Epithelial cell of proximal tubule (primary cell): ENCODE measurements at regions not wholly inside any gene's neighbourhood (a gene's known extent, or its start where the extent isn't known, plus 50 kb on each side); places are given as distances from the start of the nearest gene placed in this dataset.

Source experiments
- DNase-seq: peaks from one replicate; pipeline ENCODE4 v3.0.0-alpha.2; 2011; ENCODE audit warnings: low read depth
- H3K4me3 ChIP-seq: 2 replicates; pipeline ENCODE4 v1.5.1; 2011; ENCODE audit warnings: low read depth, mild to moderate bottlenecking, low read length
- TF ChIP-seq, protein P1 (sequence below): conservative IDR thresholded peaks from 2 replicates; pipeline ENCODE4 v1.5.1; 2012; ENCODE audit warnings: low read depth, mild to moderate bottlenecking, low read length

DNA sequence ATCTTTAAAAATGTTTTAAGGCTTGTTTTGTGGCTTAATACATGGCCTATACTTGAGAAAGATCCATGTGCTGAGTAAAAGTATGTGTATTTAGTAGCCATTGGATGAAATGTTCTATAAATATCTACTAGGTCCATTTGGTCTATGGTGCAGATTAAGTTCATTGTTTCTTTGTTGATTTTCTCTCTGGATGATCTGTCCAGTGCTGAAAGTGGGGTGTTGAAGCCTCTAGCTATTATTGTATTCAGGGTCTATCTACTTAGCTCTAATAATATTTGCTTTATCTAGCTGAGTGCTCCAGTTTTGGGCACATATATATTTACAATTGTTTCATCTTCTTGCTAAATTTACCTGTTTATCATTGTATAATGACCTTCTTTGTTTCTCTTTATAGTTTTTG, 272.2 kb upstream of the NR4A3 start:
- H3K4me3 ChIP-seq, result no peak overlapping the region
- no peak for DNase-seq
- TF ChIP-seq, protein P1, sequence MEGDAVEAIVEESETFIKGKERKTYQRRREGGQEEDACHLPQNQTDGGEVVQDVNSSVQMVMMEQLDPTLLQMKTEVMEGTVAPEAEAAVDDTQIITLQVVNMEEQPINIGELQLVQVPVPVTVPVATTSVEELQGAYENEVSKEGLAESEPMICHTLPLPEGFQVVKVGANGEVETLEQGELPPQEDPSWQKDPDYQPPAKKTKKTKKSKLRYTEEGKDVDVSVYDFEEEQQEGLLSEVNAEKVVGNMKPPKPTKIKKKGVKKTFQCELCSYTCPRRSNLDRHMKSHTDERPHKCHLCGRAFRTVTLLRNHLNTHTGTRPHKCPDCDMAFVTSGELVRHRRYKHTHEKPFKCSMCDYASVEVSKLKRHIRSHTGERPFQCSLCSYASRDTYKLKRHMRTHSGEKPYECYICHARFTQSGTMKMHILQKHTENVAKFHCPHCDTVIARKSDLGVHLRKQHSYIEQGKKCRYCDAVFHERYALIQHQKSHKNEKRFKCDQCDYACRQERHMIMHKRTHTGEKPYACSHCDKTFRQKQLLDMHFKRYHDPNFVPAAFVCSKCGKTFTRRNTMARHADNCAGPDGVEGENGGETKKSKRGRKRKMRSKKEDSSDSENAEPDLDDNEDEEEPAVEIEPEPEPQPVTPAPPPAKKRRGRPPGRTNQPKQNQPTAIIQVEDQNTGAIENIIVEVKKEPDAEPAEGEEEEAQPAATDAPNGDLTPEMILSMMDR, result no peak

DNA sequence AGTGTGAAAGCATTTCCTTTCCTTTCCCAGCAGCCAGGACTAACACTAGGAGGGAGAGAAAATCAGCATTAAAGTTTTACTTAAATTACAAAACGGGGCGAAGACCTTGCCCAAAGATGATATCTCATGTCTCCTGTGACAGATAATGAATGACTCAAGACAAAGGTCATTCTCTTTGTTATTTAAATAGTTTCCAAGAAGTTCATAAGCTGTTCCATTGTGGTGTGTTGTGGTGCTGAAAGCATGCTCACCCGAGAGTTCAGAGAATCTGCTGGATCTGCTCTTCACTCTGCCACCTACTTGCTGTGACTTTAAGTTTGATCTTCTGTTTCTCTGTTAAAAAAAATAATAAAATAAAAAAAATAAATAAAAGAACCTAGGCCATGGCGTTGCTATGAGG, 265.9 kb upstream of the NR4A3 start:
- DNase-seq, result no peak
- H3K4me3 ChIP-seq, result no peak overlapping the region
- TF ChIP-seq, protein P1, result no peak

- no peak overlapping the region for H3K4me3 ChIP-seq
- DNase-seq, result no peak
- TF ChIP-seq, protein P1, result no peak
Measured at GRCh38 chr9:99556998-99557397, 264.7 kb upstream of the NR4A3 start.

GRCh38 chr9:99557816-99558215, 263.9 kb upstream of the NR4A3 start:
- H3K4me3 ChIP-seq, result no peak overlapping the region
- TF ChIP-seq, protein P1, result no peak
- DNase-seq, result no peak

DNA sequence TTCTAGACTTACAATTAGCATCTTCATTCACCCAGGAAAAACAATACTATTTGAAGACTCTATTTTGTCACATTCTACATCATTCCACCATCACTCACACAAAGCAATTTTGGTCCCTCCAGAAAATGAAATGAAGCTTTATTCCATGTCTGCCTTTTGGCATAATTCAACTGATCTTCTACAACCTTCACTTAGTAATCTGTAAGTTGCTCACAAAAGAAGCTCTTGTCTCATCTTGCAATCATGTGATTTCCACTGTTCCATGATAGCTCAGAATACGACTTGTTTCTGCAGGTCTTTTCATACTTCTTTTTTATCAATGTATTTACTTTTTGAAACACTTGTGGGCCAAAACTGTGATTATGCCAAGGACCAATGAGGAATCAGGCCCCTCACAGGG, 261.9 kb upstream of the NR4A3 start:
- no peak overlapping the region for H3K4me3 ChIP-seq
- TF ChIP-seq, protein P1, result no peak
- DNase-seq, result no peak

DNA sequence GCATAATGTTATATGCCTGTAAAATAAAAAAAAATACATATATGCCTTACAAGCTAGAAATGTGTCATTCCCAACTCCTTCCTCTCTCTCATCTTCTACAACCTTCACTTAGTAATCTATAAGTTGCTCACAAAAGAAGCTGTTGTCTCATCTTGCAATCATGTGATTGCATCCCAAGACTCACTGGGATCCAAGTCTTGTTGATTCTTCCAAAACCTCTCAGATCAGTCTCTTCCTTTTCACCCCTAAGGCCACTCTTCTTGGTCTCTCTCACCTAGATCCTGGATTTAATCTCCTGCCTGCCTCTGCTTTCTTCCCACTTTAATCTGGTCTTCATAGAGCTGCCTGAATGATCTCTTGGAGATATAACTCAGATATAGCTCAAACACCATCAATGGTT, 261.1 kb upstream of the NR4A3 start:
- TF ChIP-seq, protein P1, result no peak

DNA sequence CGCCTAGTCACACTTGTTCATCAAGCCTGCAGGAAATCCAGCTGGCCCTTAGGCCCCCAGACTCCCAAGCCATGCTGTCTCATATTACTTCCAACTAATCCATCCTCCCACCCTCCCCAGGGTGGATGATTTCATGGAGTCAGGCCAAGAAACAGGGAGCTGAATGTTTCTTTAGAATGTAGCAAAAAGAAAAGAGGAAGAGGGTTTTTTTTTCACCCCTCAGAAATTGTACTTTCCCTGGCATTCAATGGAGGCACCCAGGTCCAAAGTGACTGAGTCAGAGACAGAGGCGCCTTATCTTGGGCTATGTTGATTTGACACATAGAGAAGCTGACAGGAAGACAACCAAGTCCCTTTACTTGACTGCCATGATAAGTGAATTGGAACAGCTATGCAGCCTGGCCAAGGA, 260.2 kb upstream of the NR4A3 start:
- DNase-seq, result no peak
- TF ChIP-seq, protein P1, result no peak
- no peak overlapping the region for H3K4me3 ChIP-seq

More for the DNA sequence above, 261.1 kb upstream of the NR4A3 start:
- no peak for DNase-seq
- H3K4me3 ChIP-seq, result no peak overlapping the region
